ENCODE measurements at regions not wholly inside any gene's neighbourhood (a gene's known extent, or its start where the extent isn't known, plus 50 kb on each side); places are given as distances from the start of the nearest gene placed in this dataset.

DNA sequence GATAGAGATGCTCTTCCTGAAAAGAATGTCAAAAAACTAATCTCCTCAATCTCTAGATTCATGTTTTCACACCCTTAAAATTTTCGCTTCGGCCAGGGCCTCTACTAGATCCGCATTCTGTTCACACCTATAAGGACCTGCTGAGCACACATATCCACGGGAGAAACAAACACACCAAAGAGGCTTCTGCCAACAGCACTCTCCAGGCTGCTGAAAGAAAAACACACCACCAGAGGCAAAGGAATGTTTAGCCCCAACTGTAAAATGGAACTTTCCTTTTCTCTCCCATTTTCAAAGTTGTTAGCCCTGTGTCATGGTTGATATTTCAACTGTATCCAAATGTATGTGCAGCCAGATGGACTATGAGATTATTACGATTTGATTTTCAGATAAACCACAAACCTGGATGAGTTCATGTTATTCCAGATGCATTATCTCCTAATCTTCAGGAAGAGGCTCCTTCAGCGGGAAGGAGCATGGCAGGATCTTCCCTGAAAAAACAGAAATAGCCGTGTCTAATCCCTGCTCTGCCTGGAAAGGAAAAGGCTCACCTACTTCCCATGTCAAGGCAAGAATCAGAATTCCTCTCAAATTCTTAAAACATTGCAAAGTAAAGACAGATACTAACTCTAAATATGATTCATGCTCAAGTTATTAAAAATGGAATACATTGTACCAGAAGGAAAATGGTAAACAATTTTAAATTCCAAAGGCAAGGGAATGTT is 442.7 kb upstream of the NR2F2 start:
- TF ChIP-seq EP300 (IDR thresholded peaks at IDR 0.05) (no peak), POLR2AphosphoS5 (IDR thresholded peaks at IDR 0.05) (no peak)
- TF ChIP-seq, protein P1, sequence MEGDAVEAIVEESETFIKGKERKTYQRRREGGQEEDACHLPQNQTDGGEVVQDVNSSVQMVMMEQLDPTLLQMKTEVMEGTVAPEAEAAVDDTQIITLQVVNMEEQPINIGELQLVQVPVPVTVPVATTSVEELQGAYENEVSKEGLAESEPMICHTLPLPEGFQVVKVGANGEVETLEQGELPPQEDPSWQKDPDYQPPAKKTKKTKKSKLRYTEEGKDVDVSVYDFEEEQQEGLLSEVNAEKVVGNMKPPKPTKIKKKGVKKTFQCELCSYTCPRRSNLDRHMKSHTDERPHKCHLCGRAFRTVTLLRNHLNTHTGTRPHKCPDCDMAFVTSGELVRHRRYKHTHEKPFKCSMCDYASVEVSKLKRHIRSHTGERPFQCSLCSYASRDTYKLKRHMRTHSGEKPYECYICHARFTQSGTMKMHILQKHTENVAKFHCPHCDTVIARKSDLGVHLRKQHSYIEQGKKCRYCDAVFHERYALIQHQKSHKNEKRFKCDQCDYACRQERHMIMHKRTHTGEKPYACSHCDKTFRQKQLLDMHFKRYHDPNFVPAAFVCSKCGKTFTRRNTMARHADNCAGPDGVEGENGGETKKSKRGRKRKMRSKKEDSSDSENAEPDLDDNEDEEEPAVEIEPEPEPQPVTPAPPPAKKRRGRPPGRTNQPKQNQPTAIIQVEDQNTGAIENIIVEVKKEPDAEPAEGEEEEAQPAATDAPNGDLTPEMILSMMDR (IDR thresholded peaks at IDR 0.05), result no peak

All from suprapubic skin (tissue), 4 donors.